Fibroblast of gingiva (primary cell): ENCODE measurements at regions not wholly inside any gene's neighbourhood (a gene's known extent, or its start where the extent isn't known, plus 50 kb on each side); places are given as distances from the start of the nearest gene placed in this dataset.
"Not testable (repeated sequence)": the region's sequence is repeated elsewhere in the genome, so short reads cannot be mapped to it uniquely, and the experiment has no call there.

Source experiments
- DNase-seq: peaks from one replicate; pipeline ENCODE4 v3.0.0-alpha.2; 2011; ENCODE audit warnings: low read depth

DNA sequence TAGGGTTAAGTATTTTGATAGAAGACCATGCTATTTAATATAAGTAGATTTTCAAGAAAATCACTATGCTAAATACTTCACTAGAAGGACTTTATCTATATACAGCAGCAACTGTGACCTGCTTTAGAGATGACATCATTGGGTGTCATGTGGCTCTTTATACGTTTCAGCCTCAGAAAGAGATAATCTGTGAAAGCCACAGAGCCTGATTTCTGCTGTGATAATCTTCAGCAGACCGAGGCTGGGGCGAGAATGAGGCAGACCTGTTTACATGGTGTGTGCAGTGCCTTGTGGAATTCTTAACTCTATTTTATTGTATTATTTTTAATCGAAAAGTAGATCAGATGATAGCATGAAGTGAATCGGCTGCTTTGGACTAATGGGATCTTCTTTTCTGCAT is 471.2 kb downstream of the MFSD1 start:
- DNase-seq, result no peak

DNA sequence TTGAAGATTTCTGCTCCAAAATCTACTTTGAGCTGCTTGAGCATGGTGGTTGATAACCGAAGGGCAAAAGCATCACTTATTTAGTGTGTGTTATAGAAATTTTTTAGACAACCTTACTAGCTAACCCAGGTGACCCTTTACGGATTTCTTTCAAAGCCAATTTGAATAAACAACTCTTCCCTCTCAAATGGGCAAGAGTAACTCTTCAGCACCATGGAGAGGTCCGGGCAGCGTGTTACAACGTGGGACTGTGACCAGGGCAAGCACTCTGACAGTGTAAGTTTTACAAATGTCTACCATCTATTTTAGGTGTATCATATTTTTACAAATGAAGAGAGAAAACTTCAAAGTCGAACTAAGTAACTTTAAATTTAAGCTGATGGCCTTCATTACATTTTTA is 471.8 kb downstream of the MFSD1 start:
- DNase-seq, result peak; percentile 20

DNA sequence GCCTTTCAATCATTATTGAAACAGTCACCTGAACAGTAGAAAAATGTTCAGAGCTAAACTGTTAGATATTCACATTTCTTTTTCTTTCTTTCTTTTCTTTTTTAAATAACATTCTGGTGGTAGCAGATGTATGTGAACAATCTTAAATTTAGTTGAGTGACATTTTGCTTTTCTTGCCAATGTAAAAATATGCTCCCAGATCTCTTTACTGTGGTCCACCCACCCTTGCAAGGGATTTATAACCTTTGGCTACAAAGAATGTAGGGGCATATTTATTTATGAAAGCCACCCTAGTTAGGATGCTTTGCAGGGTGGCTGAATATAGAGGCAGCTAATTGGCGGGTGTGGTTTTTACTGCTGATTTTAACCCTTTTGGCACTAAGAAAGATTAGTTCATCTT is 473.9 kb downstream of the MFSD1 start:
- DNase-seq, result no peak

DNA sequence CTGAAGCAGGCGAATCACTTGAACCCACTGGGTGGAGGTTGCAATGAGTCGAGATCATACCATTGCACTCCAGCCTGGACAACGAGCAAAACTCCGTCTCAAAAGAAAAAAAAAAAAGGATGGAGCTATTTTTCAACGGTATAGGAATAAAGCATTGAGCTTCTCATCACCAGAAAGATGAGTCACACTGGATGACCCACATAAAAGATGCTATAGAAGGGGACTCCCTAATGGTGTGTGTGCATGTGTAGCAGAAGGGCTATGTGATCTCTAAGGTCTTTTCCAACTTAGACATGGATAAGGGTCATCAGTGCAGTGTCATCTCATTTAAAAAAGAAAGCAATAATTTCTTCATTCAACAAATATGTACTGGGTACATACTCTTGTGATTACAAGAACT is 476.0 kb downstream of the MFSD1 start:
- DNase-seq, result no peak

DNA sequence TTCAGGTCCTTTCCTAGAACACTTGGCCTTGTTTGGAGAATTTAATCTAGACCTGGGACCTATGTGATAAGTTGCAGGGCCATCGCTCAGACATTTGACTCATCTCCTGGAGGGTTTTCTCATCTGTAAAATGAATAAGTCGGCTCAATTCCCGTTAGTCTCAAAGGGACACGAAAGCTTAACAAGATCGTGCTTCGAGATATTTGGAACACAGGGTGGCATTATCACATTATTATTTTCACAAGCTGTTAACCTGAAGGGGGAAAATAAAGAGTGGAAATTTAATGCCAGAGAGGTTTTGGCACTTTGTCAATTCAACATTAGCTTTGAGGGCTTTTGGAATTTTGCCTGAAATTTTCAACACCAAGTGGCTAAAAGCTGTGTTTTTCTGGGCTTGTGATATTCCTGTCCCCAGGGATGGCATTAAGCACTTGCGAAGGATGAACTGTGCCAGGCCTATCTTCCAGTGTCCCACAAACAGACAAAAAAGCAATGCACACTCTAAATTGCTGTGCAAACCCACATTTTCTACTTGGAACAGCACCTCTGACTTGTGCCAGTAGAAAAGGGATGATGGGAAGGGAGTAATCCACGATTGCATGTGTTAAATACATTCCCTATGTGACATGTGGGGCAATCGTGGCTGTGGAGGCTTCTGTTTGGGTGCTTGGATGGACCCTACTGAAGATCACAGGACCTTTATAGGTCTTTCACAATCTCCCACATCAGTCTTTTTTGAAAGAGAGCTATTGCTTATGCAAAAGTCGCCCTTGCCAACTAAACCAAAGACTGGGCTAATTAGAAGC is 478.7 kb downstream of the MFSD1 start:
- no peak for DNase-seq

DNA sequence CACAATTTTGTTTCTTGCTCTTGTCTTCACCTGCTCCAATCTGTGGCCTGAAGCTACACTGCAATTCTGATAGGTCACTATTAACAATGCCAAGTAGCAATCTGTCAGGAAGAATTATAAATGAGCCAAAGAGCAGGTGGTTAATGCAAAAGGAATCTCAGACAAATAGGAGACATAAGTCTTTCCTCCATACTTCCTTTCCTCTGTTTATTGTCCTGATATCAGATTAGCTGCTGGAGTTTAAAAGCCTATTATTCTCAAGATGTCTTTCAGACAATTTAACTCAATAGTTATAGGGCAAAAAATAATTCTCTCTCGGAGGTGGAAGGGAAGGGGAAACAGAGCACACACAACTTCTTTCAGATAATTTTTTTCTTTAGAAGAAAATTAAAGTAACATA is 491.6 kb downstream of the MFSD1 start:
- DNase-seq, result no peak

DNA sequence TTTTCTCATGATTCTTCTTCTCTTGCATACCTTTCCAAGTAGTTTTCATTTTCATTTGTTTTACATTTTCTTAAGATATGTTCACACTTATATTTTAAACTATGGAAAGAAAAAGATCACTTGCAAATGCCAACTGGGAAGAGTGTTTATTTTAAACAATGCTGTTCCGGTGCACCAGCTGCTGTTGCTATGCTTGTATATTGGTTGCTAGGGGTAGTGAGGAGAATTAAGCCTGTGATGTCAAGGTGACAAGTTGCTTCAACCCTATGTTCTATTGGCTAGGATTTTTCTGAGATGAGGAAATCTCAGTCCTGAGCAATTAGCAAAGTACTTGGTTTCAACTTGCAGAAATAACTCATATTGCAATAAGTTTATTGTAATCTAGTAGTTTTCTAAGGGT is 500.1 kb downstream of the MFSD1 start:
- no peak for DNase-seq

DNA sequence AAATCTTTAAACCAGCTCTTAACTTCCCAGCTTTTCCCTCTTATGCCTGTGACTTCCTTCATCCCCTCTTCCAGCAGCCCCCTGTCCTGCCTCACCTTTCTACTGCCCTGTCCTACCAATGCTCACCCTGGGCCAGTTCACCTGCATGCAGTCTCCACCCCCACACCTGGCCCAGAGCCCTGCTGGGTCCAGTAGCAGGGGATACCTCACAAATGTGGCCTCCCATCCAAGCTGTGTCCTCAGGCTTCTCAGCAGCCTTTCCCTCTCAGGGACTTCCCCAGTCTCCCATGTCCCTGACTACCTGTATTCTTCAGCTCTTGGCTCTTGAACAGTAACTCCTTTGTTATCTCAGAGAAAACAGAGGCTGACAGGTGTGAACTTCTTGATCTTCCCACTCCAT is 503.2 kb downstream of the MFSD1 start:
- no peak for DNase-seq

DNA sequence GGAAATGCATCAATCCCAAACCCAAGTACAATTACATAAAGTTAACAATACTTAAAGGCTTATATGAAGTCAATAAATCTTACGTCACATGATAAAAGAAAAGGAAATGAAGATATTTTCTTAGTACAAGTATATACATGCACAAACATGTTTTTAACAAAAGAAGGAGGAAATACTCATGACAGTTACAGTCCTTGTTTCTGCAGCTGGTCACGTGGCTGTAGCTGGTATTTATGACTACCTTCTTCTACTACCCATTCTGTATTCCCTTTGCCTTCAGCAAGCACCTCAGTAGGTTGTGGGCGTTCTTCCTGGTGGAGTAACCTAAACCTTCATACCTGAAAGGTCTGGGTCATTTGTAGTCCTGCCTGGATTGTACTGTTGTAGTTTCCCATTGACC is 514.9 kb downstream of the MFSD1 start:
- DNase-seq, result not testable (repeated sequence)

DNA sequence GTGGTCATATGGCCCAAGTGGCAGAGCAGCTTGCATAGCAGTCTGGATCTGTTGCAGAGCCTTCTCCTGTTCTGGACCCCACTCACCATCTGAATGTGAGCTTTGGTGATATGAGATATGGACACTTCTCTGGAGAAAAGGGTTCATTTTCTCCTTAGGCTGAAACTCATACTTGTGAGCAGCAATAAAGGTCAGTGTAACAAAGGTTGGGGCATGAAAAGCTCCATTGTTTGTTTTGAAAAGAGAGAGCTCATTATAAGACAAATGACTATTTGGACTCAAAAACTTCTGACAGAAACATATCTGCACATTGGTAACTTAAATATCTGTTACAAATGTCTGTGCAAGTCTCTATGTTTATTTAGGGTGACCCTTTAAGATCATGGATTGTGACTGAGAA is 517.3 kb downstream of the MFSD1 start:
- DNase-seq, result no peak

DNA sequence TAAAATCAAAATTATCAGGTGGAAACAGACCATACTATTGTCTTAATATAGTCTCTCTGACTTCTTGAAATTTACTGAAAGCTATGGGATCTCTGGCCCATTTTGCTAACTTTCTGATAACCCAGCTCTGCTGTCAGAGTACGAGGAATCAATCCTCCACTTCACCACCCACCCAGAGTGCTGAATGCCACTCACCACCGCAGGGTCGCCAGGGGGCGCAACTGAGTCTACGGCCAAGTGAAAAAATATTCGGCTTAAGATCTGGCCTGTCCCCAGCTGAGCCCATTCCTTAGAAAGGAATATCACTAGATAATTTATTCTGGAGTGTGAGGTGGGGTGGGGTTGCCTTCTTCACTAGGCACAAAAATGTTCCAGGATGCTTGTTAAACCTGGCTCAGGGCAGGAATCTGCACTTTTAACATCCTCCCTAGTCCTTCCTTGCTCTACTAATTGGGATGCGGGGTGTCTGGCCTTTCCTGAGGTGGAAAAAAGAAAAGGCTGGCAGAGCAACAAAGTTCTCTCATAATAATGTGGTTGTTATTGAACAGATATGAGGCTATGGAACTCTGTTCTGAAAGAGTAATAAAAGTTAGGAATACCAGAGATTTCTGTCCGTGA is 520.6 kb downstream of the MFSD1 start:
- DNase-seq, result no peak

DNA sequence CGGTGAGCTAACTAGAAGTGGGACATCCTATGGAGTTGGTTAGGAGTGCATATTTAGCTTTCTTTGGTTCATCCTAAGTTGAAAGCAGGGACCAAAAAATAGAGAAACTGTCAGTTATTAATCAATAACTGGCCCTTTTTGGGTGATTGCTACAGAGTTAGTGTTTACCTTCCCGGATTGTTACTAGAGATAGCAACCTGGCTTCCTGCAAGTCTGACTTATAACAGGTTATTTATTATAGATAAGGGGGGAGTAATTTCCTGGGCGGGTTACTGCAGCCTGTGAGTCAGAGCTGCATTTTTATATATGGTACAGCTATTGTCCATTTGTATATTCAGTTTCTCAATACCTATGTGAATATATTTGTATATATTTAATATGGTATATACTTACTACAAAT is 522.0 kb downstream of the MFSD1 start:
- no peak for DNase-seq

DNA sequence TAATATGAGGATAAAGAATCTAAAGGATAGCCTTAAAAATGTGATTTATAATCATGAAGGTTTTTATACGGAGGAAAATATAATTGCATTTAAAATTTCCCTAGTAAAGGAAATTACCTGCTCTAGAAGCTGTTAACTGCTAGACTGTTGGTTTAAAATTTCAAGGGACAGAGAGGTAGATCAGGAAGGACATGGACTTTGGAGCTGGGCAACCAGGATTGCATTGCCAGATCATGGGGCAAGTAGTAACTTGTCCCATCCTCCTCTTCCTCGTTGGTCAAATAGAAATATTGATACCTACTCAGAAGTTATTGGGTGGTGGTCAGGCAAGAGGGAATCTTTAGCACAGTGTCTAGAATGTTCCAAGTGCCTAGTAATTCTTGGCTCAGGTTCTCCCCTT is 525.1 kb downstream of the MFSD1 start:
- no peak for DNase-seq

DNA sequence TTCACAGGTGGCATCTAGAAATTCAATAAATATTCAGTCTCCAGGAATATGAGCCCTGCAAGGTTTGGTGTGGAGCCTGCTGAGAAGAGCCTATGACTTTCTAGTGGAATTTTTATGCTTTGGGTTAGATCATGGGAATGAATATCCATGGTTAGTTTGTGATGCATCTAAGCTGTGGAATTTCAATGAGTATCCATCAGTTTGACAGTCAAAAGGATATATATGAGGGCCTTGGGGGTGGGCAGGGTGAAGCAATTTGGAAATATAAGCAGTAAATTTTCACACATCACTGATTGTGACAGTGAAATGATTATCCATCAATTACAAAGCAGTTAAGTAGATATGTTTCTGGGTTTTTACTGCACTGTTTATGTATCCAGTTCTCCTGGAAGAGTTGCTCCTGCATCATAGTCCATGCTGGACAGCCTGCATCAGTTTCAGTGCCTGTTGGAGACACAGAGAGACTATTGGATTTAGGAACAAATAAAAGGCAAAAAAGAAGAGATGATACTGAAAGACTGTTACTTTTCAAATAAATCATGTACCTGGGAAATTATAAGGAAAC is 530.8 kb downstream of the MFSD1 start:
- DNase-seq, result no peak

DNA sequence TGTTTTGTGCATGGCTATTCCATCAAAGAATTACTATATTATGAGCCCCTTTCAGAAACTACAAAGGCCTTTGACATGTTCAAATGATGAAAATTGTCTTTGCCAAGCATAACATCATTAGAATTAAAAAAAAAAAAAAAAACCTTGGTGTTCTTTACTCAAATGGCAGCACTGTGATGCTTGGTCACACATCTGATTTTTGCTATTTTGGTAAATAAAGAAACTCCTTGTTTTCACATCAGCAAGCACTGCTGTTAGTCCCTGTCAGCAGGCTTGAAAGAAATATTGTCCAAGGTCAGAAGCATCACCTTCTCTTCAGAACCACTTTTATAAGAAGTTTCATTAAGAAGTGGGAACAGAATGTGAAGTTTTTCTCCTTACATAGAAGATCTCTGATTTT is 537.3 kb downstream of the MFSD1 start:
- no peak for DNase-seq

DNA sequence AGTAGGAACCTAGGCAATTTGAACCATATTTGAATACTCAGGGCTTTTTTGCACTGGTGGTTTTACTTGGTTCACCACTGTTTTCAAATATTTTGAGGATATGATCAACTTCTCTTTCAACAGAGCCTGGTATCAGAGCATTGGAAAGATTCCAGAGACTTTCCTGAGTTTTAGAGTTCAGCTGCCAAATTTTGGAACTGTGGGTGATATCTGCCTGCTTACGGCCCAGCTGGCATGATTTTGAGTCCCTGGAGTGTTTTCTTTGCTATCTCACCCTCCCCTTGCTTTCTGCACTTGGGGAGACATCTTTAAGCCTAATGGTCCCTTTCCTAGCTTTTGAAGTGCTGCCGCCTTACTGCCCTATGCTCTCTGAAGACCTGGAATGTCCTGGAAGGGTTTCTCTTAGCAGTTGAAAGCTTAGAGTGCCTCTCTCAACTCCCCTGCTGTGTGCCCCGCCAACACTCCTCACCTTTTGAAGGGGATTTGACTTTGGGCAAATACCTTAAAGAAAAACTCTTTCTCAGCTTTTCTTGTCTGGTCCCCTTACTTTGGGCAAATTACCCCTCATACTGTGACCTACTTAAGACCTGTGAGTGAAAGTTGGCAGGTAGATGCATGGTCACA is 539.1 kb downstream of the MFSD1 start:
- no peak for DNase-seq

DNA sequence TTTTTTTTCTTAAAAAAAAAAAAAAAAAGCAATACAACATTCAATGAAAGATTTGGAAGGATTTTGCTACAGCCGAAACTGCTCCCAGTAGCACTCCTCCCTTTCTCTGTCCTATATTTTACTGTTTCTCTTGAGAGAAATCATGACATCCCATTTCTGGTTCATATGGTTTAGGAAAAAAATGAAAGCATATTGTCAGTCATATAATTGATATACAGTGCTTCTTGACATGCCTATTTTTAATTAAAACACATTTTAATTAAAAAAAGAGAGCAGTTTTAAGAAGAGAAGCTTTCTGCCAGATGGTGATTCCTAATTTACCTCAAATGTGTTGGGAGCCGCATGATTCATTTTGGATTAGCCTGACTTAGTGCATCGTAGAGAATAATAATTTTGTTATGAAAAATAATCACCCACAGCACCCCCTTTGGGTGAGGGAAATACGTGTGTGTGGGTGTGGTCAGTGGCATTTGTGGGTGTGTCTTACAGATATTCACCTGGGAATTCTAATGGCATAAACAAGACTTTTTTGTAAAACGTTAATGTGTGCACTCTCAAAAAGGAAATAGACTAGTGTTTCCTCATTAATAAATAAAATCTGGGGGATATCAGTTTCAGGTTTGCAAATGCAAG is 544.5 kb downstream of the MFSD1 start:
- DNase-seq, result no peak

DNA sequence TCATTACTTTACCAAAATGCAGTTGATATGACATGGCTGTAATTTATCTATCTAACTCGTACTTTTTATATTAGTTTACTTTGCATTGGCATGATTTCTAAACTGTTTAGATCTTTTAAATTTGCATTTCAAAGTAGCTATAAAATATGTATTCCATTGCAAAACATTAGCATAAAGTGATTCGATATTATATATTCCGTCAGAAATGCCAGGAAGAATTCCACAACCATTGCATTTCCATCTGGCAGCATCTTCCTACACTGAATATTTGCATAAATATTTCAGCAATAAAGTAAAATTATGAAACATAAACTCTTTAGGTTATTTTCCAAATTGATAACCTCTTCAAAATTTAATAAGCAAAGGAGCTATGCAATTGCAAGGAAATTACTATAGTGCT is 546.6 kb downstream of the MFSD1 start:
- no peak for DNase-seq

DNA sequence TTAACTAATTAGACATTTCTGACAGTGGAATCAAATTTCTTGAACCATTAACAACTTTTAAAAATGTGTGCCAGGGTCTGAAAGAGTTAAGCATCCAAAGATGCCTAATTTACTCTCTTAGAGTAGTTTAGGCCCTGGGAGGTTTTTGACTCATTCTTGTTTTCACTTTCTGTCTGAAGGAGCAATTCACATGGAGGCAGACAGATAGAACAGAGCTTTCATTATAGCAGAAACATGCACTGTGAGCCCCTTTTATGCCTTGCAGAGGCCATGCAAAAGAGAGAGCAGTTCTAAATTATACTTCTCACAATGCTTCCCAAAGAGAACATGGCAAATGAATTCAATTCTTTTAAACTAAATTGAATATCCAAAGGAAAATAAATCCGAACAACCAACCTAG is 554.8 kb downstream of the MFSD1 start:
- DNase-seq, result no peak

DNA sequence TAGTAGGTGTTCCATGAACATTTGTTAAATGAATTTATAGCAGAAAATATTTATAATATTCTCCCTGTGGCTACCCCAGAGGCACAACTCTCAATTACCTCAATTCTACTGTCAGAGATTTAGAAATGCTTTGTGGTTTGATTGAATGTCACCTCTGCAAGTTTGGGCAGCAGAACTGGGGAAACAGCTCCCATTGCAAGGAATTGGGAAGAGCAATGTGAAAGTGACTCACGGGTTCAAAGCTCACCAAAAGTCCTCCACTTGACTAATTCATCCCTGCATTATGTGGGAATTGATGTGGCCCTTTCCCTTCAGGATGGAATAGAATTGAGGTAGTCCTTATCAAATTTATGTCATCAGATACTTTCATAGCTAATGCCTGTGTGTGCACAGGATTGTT is 562.7 kb downstream of the MFSD1 start:
- DNase-seq, result no peak

DNA sequence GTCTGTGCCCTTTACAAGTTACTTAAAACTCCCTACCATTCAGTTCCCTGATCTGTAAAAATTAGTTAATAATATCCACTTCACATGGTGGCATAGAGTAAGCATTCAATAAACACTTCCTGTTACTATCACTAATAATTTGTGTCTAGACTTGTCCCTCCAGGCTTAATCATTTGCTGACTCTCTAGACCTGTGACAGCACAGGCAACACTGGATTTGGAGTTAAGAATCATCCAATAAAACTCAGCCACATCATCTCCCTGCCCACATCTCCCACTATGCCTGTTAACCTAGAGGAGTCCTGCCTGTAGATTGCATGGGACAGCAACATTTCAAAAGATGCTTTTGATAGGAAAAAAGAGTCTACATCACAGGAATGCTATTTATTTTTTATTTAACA is 564.6 kb downstream of the MFSD1 start:
- DNase-seq, result no peak

DNA sequence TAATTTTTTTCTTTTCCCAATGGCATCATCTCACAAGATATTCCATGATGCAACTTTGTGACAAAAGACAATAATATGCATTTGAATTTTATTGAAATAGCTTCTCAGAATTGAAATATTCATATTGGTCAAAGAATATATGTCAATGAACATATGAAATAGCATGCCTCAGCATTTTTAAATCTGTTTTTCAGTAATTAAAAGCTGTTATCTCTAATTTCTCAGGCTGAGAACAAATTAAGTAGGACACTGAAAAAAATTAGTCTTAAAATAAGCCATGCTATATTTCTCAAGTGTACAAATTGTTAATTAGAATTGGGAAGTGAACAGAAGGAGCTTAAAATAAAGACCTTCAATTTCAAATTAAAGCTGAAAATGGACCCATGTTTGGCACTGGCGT is 570.1 kb downstream of the MFSD1 start:
- no peak for DNase-seq
